ENCODE measurements at regions not wholly inside any gene's neighbourhood (a gene's known extent, or its start where the extent isn't known, plus 50 kb on each side); places are given as distances from the start of the nearest gene placed in this dataset.
A peak's percentile ranks its signal among the peaks of the same experiment; 100 is the strongest.

DNA sequence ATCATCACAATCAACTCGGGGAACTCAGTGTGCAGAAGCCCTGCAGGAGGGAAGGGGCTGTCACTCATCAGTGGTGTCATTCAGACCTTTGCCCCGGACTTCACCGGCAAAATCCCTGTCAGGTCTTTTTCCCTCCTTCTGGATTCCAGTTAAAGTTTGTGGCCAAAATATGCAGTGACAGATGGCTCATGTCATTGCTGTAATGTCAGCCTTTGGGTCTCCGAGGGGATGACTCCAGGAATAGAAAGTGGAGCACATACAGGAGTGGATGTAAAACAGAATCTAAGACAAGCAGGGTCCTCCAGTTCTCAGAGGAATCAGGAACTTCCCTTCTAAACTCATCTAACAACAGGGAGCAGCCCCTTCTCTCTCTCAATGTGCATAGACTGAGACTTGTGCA is 130.3 kb upstream of the RASSF8 start:
- DNase-seq (ENCODE audit: low spot score), result no peak

DNA sequence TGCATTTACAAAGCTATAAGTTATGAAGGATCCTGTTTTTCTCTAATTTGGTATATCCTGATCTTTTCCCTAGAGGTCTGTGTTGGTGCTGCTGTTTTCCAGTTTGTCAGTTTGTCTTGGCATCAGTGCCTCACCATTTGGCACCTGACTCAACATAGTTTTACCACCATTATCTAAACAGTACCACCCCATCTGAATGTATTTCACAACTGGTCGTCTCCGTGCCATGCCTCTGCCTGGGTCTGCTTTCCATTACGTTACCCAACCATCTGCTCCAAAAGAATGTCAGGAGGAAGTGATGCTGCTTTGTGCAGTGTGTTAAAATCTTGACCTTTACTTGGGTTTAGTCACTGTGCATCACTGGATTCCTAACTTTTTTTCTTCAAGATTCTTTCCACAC is 129.3 kb upstream of the RASSF8 start:
- peak; percentile 89 for DNase-seq (ENCODE audit: low spot score)

DNA sequence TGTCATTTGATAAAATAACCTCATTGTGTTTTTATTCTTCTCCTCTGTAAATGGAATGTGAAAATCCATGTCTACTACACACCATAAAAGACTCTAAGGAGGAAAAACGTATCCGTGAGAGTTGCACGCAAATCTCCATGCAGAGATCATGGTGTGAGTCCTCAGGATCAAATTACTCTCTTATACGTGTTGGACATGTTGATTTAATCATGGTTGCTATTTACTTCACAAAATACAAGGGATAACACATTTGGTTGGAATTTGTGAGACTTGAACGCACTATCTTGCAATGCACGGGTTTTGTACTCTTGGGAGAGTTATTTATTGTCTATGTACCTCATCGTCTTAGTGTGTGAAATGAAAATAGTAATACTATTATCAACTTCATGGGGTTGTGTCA is 128.0 kb upstream of the RASSF8 start:
- DNase-seq (ENCODE audit: low spot score), result peak; percentile 62

DNA sequence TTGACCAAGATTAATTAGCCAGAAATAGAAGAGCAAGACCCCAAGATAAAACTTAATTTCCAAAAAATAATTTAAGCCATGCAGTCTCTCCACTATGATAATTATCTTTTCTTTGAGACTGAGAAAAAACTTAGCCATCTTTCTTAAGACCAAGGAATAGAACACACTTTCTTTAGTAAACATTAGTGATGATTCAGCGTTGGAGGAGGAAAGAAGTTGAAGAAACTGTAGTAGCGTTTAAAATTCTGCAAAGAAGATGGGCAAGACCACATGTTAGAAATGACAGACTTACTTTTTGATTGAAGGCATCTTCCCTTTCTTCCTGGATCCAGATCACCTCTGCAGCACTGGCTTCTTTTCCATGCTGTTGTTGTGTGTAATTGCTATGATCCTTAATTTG is 124.8 kb upstream of the RASSF8 start:
- DNase-seq (ENCODE audit: low spot score), result no peak

DNA sequence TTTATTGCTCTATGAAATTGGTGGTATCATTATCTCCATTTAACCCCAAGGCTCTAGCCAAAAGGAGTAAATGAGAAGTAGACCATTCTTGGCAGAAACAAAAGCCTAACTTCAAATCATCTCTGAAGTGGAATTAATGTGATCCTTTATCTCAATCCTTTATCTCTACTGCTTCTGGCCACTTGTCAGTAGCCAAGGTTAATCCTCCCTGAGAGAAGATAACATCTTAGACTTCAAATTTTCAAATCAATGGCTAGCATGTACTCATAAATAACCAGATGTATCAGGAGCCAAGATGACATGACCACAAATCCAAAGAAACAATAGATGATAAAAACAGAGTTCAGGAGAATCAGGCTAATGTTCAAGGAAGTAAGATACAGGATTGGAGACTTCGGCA is 123.1 kb upstream of the RASSF8 start:
- no peak for DNase-seq (ENCODE audit: low spot score)

DNA sequence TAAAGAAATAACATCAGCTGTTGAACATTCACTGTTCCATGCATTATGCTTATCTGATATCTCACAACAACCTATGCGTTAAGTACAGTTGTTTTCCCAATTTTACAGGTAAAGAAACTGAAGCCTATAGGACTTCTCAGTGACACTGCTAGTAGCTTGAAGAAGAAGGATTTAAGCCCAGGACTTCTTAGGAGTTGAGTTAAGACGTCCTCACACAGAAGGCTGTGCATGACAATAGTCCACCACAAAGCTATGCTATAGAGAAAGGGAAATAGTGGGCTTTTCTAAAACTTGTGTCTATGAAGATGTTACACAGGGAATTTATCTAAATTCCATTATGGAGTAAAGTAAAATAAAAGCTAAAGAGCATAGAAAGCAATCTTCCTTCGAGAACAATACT is 120.5 kb upstream of the RASSF8 start:
- no peak for DNase-seq (ENCODE audit: low spot score)

DNA sequence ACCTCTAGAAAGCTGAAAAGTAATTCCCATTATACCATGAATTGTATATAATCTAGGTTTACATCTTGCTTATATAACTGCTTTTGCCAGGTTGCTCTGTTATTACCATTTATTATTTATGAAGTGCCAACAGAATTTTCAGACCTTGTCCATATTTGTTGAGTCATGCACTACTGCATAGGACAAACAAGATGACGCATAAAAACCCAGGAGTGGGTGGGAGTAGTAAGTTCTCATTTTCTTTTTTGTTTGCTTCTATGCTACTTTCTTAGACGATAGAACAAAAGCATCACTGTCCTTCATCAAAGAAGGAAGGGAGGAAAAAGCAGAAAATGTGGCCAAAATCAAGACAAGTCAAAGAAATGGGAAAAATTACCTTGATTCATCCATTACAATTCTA is 119.0 kb upstream of the RASSF8 start:
- DNase-seq (ENCODE audit: low spot score), result no peak

DNA sequence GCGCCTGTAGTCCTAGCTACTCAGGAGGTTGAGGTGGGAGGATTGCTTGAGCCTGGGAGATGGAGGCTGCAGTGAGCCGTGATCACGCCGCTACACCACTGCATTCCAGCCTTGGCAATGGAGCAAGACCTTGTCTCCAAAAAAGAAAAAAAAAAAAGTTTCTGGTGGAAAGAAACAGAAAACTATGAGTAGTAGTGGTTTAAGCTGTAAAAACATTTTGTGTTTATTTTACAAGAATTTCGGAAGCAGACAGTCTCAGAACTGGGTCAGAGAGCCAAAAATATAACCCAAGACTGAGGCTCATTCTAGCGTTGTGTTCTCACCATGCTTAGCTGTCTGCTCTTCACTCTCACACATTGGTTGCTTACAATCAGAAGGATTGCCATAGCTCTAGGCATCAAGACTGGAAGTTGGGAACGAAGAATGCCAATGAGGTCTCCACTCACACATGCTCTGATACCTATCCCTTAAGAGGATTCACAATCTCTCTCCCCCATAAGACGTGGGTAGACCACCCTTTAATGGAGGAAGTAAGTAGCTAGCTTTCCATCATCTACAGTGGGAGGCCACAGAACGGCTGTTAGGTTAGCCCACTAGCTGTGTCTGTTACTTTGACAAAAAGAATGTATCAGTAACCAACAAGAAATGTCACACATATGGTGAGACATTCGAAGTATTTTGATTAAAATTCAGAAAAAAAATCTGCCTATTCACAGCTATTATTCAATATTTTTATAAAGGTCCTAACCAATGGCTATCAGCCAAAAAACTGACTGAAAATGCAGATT is 117.6 kb upstream of the RASSF8 start:
- DNase-seq (ENCODE audit: low spot score), result peak; percentile 21

DNA sequence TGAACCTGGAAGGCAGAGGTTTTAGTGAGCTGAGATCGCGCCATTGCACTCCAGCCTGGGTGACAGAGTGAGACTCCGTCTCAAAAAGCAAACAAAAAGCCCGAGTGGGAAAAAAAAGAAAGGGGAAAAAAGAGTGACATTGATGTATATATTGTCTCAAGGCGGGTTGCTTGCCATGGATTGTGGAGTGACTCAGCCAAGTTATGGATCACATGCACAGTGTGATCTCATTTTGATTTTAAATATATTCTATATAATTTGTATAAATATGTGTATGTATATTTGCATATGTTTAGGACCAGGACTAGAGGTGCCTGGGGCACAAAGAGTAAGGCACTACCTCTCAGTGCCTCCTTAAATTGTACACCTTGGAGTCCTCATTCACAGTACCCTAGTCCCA is 116.2 kb upstream of the RASSF8 start:
- no peak for DNase-seq (ENCODE audit: low spot score)

DNA sequence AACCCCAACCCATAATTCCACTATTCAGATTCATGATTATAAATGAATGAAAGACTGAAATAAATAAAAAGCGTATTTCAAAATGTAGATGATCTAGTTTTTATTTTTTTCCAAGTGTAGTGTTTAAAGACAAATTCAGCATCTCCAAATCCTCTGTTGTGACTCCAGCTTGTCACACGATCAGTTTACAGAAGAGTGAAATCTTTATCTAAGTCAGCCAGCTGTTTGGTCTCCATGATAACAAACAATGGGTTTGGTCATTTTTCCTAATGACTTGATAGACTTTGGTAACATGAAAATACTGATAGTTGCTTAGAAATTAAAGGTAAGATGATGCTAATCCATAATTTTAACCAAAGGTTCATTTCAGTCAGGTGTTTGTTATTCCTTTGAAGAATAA is 114.5 kb upstream of the RASSF8 start:
- DNase-seq (ENCODE audit: low spot score), result no peak

DNA sequence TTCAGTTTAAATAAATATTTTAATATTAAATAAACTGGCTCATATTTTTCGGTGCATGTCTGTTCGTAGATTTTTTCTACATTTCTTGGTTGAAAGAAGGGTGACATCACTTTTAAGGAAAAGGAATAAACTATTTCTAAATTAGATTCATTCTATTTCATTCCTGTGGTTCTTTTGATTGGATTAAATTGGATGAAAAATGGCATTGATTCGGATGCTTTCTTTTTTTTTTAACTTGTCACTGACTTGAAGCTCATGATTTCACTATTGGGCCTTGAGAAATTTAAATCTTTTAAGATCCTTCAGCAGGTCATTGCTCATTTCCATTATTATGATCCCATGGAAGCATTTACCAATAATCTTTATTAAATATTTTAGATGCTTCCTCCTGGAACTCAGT is 113.1 kb upstream of the RASSF8 start:
- DNase-seq (ENCODE audit: low spot score), result no peak

DNA sequence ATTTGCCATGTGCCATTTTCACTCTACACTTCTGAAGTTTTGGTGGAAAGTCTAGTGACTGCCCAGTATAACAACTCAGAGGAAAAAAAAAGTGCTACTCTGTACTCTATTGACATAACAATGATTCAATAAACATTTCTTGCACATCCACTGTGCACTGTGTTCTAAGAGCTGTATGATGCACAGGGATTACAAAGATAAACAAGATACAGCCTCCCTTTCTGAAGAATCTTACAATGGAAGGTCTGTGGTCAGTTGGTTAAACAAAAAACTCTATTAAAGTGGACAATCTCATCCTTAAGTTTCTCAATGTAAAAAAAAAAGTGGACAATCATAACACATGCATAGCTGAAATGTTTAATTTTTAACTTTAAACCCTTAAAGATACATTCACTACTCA is 105.7 kb upstream of the RASSF8 start:
- no peak for DNase-seq (ENCODE audit: low spot score)

DNA sequence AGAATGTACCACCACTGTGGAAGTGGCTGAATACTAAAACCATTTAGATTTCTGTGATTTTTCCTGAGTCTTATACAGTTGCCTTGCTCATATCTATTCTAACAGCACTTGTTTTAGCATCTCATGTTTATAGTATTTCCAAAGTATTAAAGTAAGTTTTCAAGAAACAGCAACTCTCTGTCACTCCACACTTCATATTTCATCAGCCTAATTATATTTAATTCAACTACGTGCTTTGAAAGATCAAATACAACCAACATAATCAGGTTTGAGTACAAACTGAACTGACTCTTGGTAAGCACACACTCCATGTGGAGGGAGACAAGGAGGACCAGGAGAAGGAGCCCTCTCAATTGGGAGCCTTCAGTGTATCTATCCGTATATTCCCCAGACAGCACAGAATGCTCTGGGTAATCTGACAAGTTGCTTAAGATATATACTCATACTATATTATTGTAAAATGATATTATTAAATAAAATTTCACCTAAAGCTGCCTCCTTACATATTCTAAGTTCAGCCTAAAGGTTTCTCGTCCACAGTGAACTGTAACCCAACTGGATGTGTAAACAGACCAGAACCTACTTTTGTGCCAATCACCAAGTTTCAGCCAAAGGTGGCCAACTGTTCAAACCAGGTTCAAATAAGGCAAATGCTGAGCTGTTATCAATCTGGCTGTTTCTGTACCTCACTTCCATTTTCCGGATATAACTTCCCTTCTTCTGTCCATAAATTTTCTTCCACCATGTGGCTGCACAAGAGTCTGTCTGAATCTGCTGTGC is 105.0 kb upstream of the RASSF8 start:
- DNase-seq (ENCODE audit: low spot score), result no peak

DNA sequence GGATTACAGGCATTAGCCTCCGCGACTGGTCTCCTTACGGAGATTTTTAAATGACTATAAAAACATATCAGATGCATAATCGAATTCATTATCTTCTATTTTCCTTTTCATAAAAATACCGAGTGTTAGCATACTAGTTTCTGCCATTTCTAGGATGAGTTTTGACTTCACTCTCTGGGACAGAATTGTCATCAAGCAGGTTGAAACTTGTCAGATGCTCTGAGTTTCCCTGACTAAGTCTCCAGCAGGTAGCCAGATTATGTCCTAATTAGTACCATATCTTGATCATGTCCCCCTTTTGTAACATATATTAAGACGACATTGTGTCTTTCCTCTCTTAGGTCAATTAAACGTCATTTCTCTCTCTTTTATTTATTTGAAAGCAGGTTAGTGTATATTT is 103.5 kb upstream of the RASSF8 start:
- no peak for DNase-seq (ENCODE audit: low spot score)

DNA sequence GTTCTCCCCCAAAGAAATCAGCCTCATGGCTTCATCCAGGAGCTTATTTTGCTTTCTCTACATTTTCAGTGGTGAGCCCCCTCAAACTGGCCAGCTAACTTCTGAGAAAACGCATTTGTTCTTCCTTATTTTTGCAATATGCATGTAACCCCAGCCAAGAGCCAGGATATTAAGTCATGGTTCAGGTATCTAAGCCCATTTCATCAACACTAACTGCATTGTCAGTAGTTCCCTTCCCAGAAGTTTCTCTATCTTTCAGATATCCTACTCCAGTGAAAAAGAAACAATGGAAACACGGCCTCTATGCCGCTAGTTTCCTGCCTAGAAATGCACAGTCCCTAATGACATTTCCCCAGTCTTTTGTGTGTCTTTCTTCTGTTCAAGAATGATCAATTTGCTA is 102.8 kb upstream of the RASSF8 start:
- DNase-seq (ENCODE audit: low spot score), result peak; percentile 11

DNA sequence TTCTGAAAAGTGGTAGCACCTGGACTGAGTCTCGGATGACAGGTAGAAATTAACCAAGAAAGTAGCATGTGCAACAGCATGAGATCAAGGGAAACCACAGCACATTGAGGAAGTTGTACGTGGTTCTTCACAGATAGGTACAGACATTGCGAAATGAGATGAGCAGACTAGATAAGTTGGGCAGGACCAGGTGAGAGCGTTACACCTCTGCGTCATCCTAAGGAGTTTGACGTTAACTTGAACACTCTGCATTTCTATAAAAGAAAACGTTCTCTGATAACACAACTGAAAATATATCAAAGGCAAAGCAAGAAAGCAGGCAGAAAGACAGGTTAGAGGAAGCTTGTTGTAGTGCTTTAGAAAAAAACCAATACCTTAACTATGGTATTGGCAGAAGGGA is 98.5 kb upstream of the RASSF8 start:
- no peak for DNase-seq (ENCODE audit: low spot score)

DNA sequence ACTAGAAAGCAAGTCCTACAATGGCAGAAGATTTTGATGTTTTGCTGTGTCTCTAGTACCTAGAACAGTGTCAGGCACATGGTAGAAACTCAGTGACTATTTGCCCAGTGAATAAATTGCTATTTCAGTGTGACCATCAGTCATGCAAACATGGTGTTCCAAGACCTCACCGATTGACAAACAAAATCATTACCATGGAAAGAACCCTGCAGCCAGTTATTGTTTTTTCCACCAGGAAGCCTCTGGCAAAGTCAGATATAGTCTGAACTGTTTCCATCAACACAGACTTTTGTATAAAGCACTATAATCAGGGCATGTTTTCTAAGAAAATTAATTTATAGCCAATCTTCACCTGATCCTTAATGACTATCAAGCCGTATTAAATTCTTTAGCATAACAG is 97.3 kb upstream of the RASSF8 start:
- DNase-seq (ENCODE audit: low spot score), result no peak

DNA sequence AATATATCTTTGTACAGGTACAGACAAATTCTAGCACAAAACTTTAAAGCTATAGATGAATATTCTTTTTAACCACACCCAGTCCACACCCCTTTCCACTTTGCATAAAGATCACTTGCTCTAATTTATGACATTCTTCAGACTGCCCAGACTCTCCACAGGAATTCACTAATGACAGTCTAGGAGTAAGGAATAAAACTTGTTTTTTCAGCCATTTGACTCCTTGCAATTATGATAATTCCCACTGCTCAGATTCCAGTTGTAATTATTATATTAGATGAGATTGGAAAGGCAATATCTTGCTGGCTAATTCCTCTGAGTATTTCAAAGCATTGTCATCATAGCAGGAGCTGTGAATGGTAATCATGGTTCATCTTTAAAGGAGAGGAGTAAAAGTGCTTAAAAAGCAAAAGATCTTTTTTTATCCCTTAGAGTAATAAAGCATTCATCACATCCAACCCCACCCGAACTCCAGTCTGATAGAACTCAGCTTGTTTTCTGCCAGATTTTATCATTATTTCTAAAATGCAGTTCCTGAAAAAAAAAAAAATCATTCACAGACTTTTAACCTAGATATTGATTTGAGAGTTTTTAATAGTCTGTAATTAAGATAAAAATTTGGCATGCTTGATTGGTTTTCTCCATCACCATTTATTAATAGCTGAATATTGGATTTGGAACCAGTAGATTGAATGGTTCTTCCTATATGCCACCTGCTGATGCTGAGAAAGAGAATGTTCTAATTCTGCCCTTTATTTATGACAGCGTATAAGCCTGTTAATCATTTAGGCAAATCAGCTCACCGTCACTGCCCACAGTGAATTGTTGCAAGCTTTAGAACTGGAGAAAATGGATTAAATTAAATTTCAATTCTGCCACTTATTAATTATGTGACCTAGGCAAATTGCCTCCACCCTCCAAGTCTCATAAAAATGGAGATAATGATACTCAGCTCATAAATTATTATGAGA is 93.9 kb upstream of the RASSF8 start:
- DNase-seq (ENCODE audit: low spot score), result peak; percentile 32

DNA sequence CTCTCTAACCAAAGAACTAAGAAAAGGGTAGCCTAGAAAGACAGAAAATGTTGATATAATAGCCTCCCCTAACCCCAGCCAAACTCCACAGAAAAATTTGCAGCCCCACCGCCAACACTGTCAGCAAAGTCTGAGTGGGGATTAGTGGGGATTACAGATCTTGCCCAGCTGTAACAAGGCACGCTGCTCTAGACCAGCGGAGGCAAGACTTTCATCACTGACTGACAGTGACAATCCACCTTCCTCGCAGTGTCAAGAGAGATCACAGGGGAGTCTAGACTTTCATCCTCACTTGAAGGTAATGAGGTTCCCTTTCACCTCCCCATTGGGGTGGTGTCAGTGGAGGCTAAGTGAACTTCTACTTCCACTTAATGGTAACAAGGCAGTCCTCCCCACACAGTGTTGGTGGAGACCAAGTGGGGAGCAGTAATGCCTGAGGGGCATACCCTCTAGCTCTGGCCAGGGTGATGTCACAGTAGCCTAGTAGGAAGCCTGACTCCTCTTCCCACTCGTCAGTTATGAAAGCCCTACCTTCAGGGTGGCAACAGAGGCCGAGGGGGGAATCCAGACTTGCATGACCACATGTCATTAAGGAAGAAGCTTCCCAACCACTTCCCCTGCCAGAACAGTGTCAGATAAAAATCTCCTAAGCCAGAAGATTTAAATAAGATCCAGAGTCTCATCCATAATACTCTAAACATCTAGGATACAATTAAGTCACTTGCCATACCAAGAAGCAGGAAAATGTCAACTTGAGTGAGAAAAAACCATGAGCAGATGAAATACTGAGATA is 91.7 kb upstream of the RASSF8 start:
- no peak for DNase-seq (ENCODE audit: low spot score)

DNA sequence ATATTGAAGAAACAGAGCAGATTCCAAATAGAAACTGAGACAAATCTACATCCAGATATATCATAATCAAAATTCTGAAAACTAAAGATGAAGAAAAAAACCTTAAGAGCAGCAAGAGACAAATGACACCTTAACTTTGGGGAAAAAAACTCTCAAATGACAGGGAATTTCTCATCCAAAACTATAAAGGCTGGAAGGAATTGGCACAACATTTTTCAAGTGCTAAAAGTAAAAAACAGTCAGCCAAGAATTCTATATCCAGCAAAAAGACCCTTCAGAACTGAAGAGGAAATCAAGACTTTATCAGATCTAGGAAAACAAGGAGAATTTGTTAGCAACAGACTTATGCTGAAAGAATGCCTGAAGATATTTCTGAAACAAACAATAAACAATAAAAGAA is 90.3 kb upstream of the RASSF8 start:
- DNase-seq (ENCODE audit: low spot score), result no peak

DNA sequence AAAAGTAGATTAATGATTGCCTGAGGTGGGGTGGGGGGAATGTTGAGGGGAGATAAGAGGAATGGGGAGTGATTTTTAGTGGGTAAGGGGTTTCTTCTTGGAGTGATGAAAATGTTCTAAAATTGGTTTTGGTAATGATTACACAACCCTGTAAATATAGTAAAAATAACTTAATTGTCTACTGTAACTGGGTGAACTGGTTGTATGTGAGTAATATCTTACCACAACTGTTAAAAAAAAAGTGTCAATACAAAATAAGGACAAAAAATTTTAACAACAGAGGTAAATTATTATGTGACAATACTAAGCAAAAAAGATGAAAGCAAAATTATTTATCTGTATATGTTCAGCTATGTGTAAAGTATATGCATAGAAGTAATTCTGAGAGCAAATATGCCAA is 86.3 kb upstream of the RASSF8 start:
- no peak for DNase-seq (ENCODE audit: low spot score)

DNA sequence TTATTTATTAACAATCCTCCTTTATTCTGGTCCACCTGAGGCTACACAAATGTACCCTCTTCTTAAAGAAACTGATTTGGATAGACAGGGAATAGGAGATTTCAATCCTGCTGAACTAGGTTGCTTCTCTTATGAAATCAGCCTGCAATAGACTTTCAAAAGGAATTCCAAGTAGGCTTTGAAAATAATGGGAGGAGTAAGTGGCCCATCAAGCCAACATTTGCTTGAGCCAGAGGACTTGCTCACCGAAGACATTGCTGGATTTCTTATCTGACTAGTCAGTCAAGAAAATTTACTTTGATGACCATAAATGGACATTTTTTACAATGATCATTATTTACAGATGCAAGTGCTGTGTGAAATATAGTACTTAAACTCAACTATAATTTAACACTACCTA is 82.8 kb upstream of the RASSF8 start:
- DNase-seq (ENCODE audit: low spot score), result peak; percentile 40
